ENCODE measurements at regions not wholly inside any gene's neighbourhood (a gene's known extent, or its start where the extent isn't known, plus 50 kb on each side); places are given as distances from the start of the nearest gene placed in this dataset.
A peak's percentile ranks its signal among the peaks of the same experiment; 100 is the strongest.

GRCh38 chr5:121350181-121350930 is 501.3 kb upstream of the FTMT start:
- no peaks in the 10 kb centered on the region for H3K9me2 ChIP-seq (ENCODE audit: insufficient read depth)
- CTCF ChIA-PET, result no interaction called here
- intact Hi-C loops (cut with micrococcal nuclease; ENCODE audit: unreplicated experiment), result no loop called here
- no peak overlapping the region for H3K27ac ChIP-seq
- H3F3A ChIP-seq (ENCODE audit: insufficient read depth, low read depth), result no peaks in the 10 kb centered on the region
- BruUV-seq (replicated peaks), result no TSS peak
- H2AFZ ChIP-seq, result no peak overlapping the region
- no peaks in the 10 kb centered on the region for H3K36me3 ChIP-seq (ENCODE audit: low read depth)
- POLR2A ChIA-PET (ENCODE audit: unreplicated experiment), result no interaction called here
- peak in 1 of 2 experiments; percentile 56 for DNase-seq
- no peak for TF ChIP-seq EZH2 (IDR thresholded peaks at IDR 0.05; ENCODE audit: low read depth)
- TF ChIP-seq CTCF (conservative IDR thresholded peaks at IDR 0.05), result no peak
- no peak overlapping the region for H3K4me3 ChIP-seq
- no peaks in the 10 kb centered on the region for H3K9me3 ChIP-seq (ENCODE audit: insufficient read depth, low read depth)
- H4K20me1 ChIP-seq (ENCODE audit: insufficient read depth), result no peaks in the 10 kb centered on the region
- H3K4me1 ChIP-seq (replicated peaks; ENCODE audit: insufficient read depth), result no peaks in the 10 kb centered on the region
- no peaks in the 10 kb centered on the region for H3K79me2 ChIP-seq (ENCODE audit: low read depth)
- no peak overlapping the region for H3K4me2 ChIP-seq
- no peaks in the 10 kb centered on the region for H3K27me3 ChIP-seq (ENCODE audit: insufficient read depth, low read depth)

GRCh38 chr5:121366515-121366914 is 485.2 kb upstream of the FTMT start:
- no peaks in the 10 kb centered on the region for H3F3A ChIP-seq (ENCODE audit: insufficient read depth, low read depth)
- no peaks in the 10 kb centered on the region for H3K36me3 ChIP-seq (ENCODE audit: low read depth)
- no peak overlapping the region for H2AFZ ChIP-seq
- H4K20me1 ChIP-seq (ENCODE audit: insufficient read depth), result no peaks in the 10 kb centered on the region
- H3K9me2 ChIP-seq (ENCODE audit: insufficient read depth), result no peaks in the 10 kb centered on the region
- ChIA-PET POLR2A (ENCODE audit: unreplicated experiment) (no interaction called here), CTCF (no interaction called here)
- no peak overlapping the region for H3K27ac ChIP-seq
- DNase-seq, result peak in 1 of 2 experiments; percentile 46
- no peaks in the 10 kb centered on the region; the same call in 1 of the 2 replicates for H3K9me3 ChIP-seq (ENCODE audit: insufficient read depth, low read depth)
- TF ChIP-seq EZH2 (IDR thresholded peaks at IDR 0.05; ENCODE audit: low read depth) (no peak), CTCF (conservative IDR thresholded peaks at IDR 0.05) (no peak)
- no peaks in the 10 kb centered on the region for H3K4me1 ChIP-seq (replicated peaks; ENCODE audit: insufficient read depth)
- H3K4me3 ChIP-seq, result no peak overlapping the region
- no peaks in the 10 kb centered on the region for H3K79me2 ChIP-seq (ENCODE audit: low read depth)
- no TSS peak for BruUV-seq (replicated peaks)
- H3K27me3 ChIP-seq (ENCODE audit: insufficient read depth, low read depth), result no peaks in the 10 kb centered on the region
- intact Hi-C loops (cut with micrococcal nuclease; ENCODE audit: unreplicated experiment), result no loop called here
- H3K4me2 ChIP-seq, result no peak overlapping the region

- no peak overlapping the region for H2AFZ ChIP-seq
- no peaks in the 10 kb centered on the region for H3K9me2 ChIP-seq (ENCODE audit: insufficient read depth)
- TF ChIP-seq EZH2 (IDR thresholded peaks at IDR 0.05; ENCODE audit: low read depth) (no peak), CTCF (conservative IDR thresholded peaks at IDR 0.05) (no peak)
- CTCF ChIA-PET, result no interaction called here
- H4K20me1 ChIP-seq (ENCODE audit: insufficient read depth), result no peaks in the 10 kb centered on the region
- no peaks in the 10 kb centered on the region for H3K36me3 ChIP-seq (ENCODE audit: low read depth)
- no peaks in the 10 kb centered on the region for H3F3A ChIP-seq (ENCODE audit: insufficient read depth, low read depth)
- H3K4me3 ChIP-seq, result no peak overlapping the region
- H3K9me3 ChIP-seq (ENCODE audit: insufficient read depth, low read depth), result no peaks in the 10 kb centered on the region
- intact Hi-C loops (cut with micrococcal nuclease; ENCODE audit: unreplicated experiment), result no loop called here
- H3K79me2 ChIP-seq (ENCODE audit: low read depth), result no peaks in the 10 kb centered on the region
- DNase-seq, result no peak
- H3K4me1 ChIP-seq (replicated peaks; ENCODE audit: insufficient read depth), result no peaks in the 10 kb centered on the region
- POLR2A ChIA-PET (ENCODE audit: unreplicated experiment), result interaction anchor here (0.6 kb wide), 1 partner anchor 81 kb away, joined by 12 read pairs; no protein-coding TSS in a partner anchor
- no TSS peak for BruUV-seq (replicated peaks)
- H3K27me3 ChIP-seq (ENCODE audit: insufficient read depth, low read depth), result no peaks in the 10 kb centered on the region
- H3K4me2 ChIP-seq, result no peak overlapping the region
- H3K27ac ChIP-seq, result no peak overlapping the region
Measured at GRCh38 chr5:121373371-121373770, 478.3 kb upstream of the FTMT start.
